AG04450 (cell line): ENCODE measurements at regions not wholly inside any gene's neighbourhood (a gene's known extent, or its start where the extent isn't known, plus 50 kb on each side); places are given as distances from the start of the nearest gene placed in this dataset.

ENCODE experiments used
- CTCF ChIA-PET: fragments of 300-600, 350-600 bp; formaldehyde crosslinking; extraction: SDS; loops from one replicate; lab custom pipeline; 2022; ENCODE audit warnings: antibody characterized with exemption, inconsistent platforms; lab: Charles Lee
- POLR2A ChIA-PET: fragments of 350-600 bp; formaldehyde crosslinking; extraction: SDS; loops from one replicate; lab custom pipeline; 2021; ENCODE audit warnings: antibody characterized with exemption, inconsistent platforms; lab: Yijun Ruan, JAX
- DNase-seq: peaks from one replicate; pipeline ENCODE4 v3.0.0-alpha.2; 2011; ENCODE audit warnings: low read depth, low spot score
- H3K27ac ChIP-seq: one replicate; pipeline ENCODE4 v1.5.1; 2012; ENCODE audit warnings: low read depth, low read length, control low read depth
- H3K27me3 ChIP-seq: one replicate; pipeline ENCODE4 v1.6.0; 2012; ENCODE audit warnings: low read length; ENCODE audit not compliant: control insufficient read depth, insufficient read depth
- H3K4me3 ChIP-seq: 2 replicates; pipeline ENCODE4 v1.5.1; 2011; ENCODE audit warnings: mild to moderate bottlenecking, low read depth, low read length, control low read depth
- H3K9me3 ChIP-seq: 2 replicates; pipeline ENCODE4 v1.5.1; 2012; ENCODE audit warnings: low read length; ENCODE audit not compliant: control insufficient read depth, insufficient read depth
- CTCF ChIP-seq: IDR thresholded peaks from 2 replicates; pipeline ENCODE4 v1.5.1; 2011; ENCODE audit warnings: low read depth, low read length, control low read depth, inconsistent platforms

GRCh38 chr2:66003931-66004330, 431.0 kb upstream of the MEIS1 start:
- Histone ChIP-seq H3K27me3 (no peaks in the 10 kb centered on the region), H3K4me3 (no peak overlapping the region), H3K27ac (no peak overlapping the region), H3K9me3 (no peaks in the 10 kb centered on the region)
- TF ChIP-seq CTCF: no peak
- POLR2A ChIA-PET: no interaction called here
- CTCF ChIA-PET: no interaction called here
- DNase-seq: no peak

GRCh38 chr2:66001538-66001937, 433.4 kb upstream of the MEIS1 start:
- POLR2A ChIA-PET: no interaction called here
- Histone ChIP-seq H3K27ac (no peak overlapping the region), H3K9me3 (no peaks in the 10 kb centered on the region), H3K27me3 (no peaks in the 10 kb centered on the region), H3K4me3 (no peak overlapping the region)
- TF ChIP-seq CTCF: no peak
- no peak for DNase-seq
- CTCF ChIA-PET: no interaction called here

- no peak for TF ChIP-seq CTCF
- CTCF ChIA-PET: no interaction called here
- Histone ChIP-seq H3K4me3 (no peak overlapping the region), H3K9me3 (no peaks in the 10 kb centered on the region), H3K27me3 (no peaks in the 10 kb centered on the region), H3K27ac (no peak overlapping the region)
- POLR2A ChIA-PET: no interaction called here
- DNase-seq: no peak
These were observed 434.0 kb upstream of the MEIS1 start for GRCh38 chr2:66000901-66001300.

GRCh38 chr2:65999796-66000195, 435.1 kb upstream of the MEIS1 start:
- Histone ChIP-seq H3K4me3 (no peak overlapping the region), H3K27ac (no peak overlapping the region), H3K9me3 (no peaks in the 10 kb centered on the region), H3K27me3 (no peaks in the 10 kb centered on the region)
- TF ChIP-seq CTCF: no peak
- ChIA-PET CTCF (no interaction called here), POLR2A (no interaction called here)
- no peak for DNase-seq

GRCh38 chr2:65999103-65999502, 435.8 kb upstream of the MEIS1 start:
- DNase-seq: no peak
- ChIA-PET POLR2A (no interaction called here), CTCF (no interaction called here)
- H3K4me3 ChIP-seq: no peak overlapping the region
- no peak for TF ChIP-seq CTCF
- H3K27me3 ChIP-seq: no peaks in the 10 kb centered on the region
- no peaks in the 10 kb centered on the region for H3K9me3 ChIP-seq
- no peak overlapping the region for H3K27ac ChIP-seq
